SU-DHL-6 (cell line): ENCODE measurements at regions not wholly inside any gene's neighbourhood (a gene's known extent, or its start where the extent isn't known, plus 50 kb on each side); places are given as distances from the start of the nearest gene placed in this dataset.

Experiments
- CTCF ChIP-seq: fragments of 200-600 bp; sonication (generic); IDR thresholded peaks from one replicate; pipeline ENCODE4 v1.5.1; 2017; ENCODE audit warnings: antibody characterized with exemption, mild to moderate bottlenecking, low read length, moderate library complexity; ENCODE audit not compliant: insufficient read depth, poor library complexity, severe bottlenecking
- EZH2phosphoT487 ChIP-seq: fragments of 200-600 bp; sonication (generic), shearing (Covaris generic); conservative IDR thresholded peaks from 2 replicates; pipeline ENCODE4 v1.6.1; 2018; ENCODE audit warnings: mild to moderate bottlenecking, antibody characterized with exemption, low read length, moderate library complexity, mixed read lengths

GRCh38 chr3:43787330-43787729 lies 96.6 kb downstream of the ABHD5 start:
- TF ChIP-seq CTCF (no peak), EZH2phosphoT487 (no peak)
